Progenitor cell of endocrine pancreas (in vitro differentiated cells): ENCODE measurements at regions not wholly inside any gene's neighbourhood (a gene's known extent, or its start where the extent isn't known, plus 50 kb on each side); places are given as distances from the start of the nearest gene placed in this dataset.

Source experiments
- DNase-seq: peaks from one replicate; pipeline ENCODE4 v3.0.0; 2021; ENCODE audit warnings: low spot score; ENCODE audit not compliant: unreplicated experiment
- H3K27ac Mint-ChIP-seq: 2 replicates; pipeline ENCODE4 v1.8.0; 2021; ENCODE audit warnings: mild to moderate bottlenecking, moderate library complexity, mixed read lengths
- H3K27me3 Mint-ChIP-seq: 2 replicates; pipeline ENCODE4 v1.8.0; 2021; ENCODE audit warnings: mixed read lengths
- H3K36me3 Mint-ChIP-seq: 2 replicates; pipeline ENCODE4 v1.8.0; 2022; ENCODE audit warnings: mixed read lengths; ENCODE audit not compliant: insufficient read depth
- H3K4me1 Mint-ChIP-seq: 2 replicates; pipeline ENCODE4 v1.8.0; 2021; ENCODE audit warnings: low read depth, mixed read lengths
- H3K4me3 Mint-ChIP-seq: 2 replicates; pipeline ENCODE4 v1.8.0; 2021; ENCODE audit warnings: low read depth, mild to moderate bottlenecking, moderate library complexity, mixed read lengths
- H3K9me3 Mint-ChIP-seq: 2 replicates; pipeline ENCODE4 v1.8.0; 2021; ENCODE audit warnings: low read depth, mixed read lengths
- TF ChIP-seq, protein P1 (sequence below): fragments of 200-600 bp; sonication (generic); IDR thresholded peaks from one replicate; pipeline ENCODE4 v1.5.0; 2021; ENCODE audit warnings: antibody characterized with exemption, mild to moderate bottlenecking; ENCODE audit not compliant: unreplicated experiment

DNA sequence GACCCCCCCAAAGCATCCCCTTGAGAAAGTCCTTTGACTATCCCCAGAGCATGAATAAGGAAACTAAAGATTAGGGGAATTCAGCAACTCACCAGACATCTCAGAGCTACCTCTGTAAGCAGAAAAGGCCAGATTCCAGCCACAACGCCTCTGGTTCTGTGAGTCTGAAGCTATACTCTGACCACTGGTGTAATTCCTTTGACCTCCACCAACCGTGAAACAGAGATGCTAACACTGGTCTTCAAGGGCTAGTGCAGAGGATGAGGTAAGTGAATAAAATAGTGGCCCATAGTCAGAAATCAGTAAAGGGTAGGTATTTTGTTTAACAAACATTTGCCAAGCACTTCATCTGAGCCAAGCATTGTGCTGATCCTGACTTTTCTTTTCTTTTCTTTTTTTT is 353.4 kb downstream of the NPIPA8 start:
- Mint-ChIP-seq H3K4me3 (no peak overlapping the region), H3K27ac (no peak overlapping the region), H3K36me3 (no peaks in the 10 kb centered on the region)

DNA sequence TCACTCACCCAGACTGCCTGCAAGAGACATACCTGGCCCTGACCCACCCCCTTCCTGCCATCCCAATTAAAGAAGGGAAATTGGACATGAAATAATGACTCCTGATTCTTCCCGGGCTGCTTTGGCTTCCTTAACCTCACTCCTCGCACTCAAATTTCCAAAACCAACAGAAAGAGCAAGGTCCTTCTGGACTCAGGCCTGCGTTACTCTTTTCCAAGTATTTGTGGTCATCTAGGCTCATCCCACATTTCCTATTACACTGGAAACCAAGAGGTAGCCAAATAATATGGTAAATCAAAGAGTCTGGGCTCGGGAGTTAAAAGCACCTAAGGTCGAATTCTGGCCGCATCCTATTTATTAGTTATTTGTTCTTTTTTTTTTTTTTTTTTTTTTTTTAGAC is 359.3 kb downstream of the NPIPA8 start:
- Mint-ChIP-seq H3K9me3 (no peaks in the 10 kb centered on the region), H3K4me3 (no peak overlapping the region), H3K27me3 (peaks cover 15% of the 10 kb centered on the region), H3K4me1 (no peaks in the 10 kb centered on the region), H3K27ac (no peak overlapping the region), H3K36me3 (no peaks in the 10 kb centered on the region)
- DNase-seq = no peak
- TF ChIP-seq, protein P1, sequence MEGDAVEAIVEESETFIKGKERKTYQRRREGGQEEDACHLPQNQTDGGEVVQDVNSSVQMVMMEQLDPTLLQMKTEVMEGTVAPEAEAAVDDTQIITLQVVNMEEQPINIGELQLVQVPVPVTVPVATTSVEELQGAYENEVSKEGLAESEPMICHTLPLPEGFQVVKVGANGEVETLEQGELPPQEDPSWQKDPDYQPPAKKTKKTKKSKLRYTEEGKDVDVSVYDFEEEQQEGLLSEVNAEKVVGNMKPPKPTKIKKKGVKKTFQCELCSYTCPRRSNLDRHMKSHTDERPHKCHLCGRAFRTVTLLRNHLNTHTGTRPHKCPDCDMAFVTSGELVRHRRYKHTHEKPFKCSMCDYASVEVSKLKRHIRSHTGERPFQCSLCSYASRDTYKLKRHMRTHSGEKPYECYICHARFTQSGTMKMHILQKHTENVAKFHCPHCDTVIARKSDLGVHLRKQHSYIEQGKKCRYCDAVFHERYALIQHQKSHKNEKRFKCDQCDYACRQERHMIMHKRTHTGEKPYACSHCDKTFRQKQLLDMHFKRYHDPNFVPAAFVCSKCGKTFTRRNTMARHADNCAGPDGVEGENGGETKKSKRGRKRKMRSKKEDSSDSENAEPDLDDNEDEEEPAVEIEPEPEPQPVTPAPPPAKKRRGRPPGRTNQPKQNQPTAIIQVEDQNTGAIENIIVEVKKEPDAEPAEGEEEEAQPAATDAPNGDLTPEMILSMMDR = no peak

More for the DNA sequence above, 353.4 kb downstream of the NPIPA8 start:
- DNase-seq = no peak
- TF ChIP-seq, protein P1 = no peak
- no peaks in the 10 kb centered on the region for H3K4me1 Mint-ChIP-seq
- H3K9me3 Mint-ChIP-seq = no peaks in the 10 kb centered on the region
- no peaks in the 10 kb centered on the region for H3K27me3 Mint-ChIP-seq

DNA sequence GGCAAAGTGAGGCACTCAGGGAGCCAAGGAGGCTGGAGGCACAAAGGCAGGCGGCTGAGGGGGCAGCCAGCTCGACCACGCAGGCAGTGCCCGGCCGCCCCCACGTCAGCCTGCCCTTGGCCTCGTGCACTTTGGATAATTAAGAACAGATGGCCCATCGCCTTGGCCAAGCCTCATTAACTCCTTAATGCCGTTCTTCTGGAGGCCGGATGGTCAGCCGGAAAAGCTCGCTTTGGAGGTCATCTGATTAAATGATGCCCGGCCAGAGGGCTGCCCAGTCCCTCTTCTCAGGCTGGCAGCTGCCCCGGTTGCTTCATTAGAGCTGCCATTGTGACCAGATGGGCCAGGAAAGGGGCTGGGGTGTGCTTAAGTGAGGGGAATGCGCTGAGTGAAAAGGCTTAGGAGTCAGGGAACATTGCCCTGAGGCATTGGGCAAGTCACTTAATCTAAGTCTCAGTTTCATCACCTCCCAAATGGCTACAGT is 364.0 kb downstream of the NPIPA8 start:
- DNase-seq = no peak
- Mint-ChIP-seq H3K27ac (no peak overlapping the region), H3K4me1 (no peaks in the 10 kb centered on the region), H3K9me3 (peaks cover 3% of the 10 kb centered on the region), H3K36me3 (no peaks in the 10 kb centered on the region), H3K27me3 (peaks cover 30% of the 10 kb centered on the region), H3K4me3 (no peak overlapping the region)
- TF ChIP-seq, protein P1 = no peak

DNA sequence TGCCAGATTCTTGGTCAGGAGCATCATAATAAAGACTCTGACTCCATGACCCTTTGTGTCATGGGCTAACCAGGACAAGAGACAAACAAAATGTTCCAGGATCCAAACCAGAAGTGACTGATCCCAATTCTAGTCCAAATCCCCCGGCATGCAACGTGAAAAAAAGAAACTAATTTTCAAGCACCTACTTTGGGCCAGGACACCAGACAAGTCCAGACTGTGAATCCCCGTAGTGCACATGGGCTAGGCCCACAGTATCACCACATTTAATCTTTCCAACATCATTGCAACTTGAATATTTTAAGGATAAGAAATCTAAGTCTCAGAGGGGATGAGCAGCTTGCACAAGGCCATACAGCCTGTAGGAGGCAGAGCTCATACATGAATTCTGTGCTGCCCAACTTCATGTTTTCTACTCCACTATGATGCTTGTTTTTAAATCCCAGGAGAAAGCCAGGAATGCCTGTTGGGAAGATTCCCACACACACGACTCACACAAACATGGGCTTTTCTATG is 365.7 kb downstream of the NPIPA8 start:
- Mint-ChIP-seq H3K27ac (no peak overlapping the region), H3K4me1 (no peaks in the 10 kb centered on the region), H3K27me3 (peaks cover 25% of the 10 kb centered on the region), H3K9me3 (peaks cover 3% of the 10 kb centered on the region), H3K36me3 (no peaks in the 10 kb centered on the region), H3K4me3 (no peak overlapping the region)
- no peak for DNase-seq
- TF ChIP-seq, protein P1 = no peak

DNA sequence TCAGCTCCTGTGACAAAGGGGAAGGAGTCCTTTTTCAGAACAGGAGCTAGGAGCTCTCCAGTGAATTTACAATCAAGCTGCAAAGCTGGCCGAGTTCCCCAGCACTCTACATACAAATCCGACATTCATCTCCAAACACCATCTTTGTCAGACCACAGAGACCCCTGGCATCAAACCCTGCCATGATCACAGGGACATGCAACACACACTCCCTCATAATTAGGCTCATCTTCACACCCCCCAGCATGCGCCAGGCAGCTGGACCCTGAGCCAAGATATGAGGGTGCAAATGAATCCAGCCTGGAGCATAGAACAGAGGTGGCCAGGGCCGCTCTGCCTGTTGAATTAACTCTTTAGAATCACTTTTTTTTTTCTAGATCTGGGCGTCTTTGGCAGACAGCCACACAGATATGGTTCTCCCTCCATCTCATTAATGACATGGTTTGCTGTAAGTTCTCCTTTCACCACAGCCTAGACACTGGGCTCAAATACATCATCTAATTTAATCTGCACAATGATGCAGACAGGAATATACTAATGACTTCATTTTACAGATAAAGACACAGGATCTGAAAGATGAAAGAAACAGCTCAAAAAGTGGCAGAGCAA is 366.3 kb downstream of the NPIPA8 start:
- no peaks in the 10 kb centered on the region for H3K36me3 Mint-ChIP-seq
- no peak overlapping the region for H3K27ac Mint-ChIP-seq
- DNase-seq = no peak
- H3K27me3 Mint-ChIP-seq = peaks cover 20% of the 10 kb centered on the region
- TF ChIP-seq, protein P1 = no peak
- H3K9me3 Mint-ChIP-seq = peaks cover 3% of the 10 kb centered on the region
- no peak overlapping the region for H3K4me3 Mint-ChIP-seq
- no peaks in the 10 kb centered on the region for H3K4me1 Mint-ChIP-seq
